OCI-LY7 (cell line): ENCODE measurements at regions not wholly inside any gene's neighbourhood (a gene's known extent, or its start where the extent isn't known, plus 50 kb on each side); places are given as distances from the start of the nearest gene placed in this dataset.

Experiments used
- CTCF ChIP-seq: fragments of 200-600 bp; sonication (generic); conservative IDR thresholded peaks from 2 replicates; pipeline ENCODE4 v1.5.1; 2014; ENCODE audit warnings: mild to moderate bottlenecking, antibody characterized with exemption, low read length, moderate library complexity, mixed read lengths
- EZH2phosphoT487 ChIP-seq: fragments of 200-600 bp; sonication (generic); IDR thresholded peaks from 2 replicates; pipeline ENCODE4 v1.6.1; 2018; ENCODE audit warnings: low read depth, borderline replicate concordance, mild to moderate bottlenecking, mixed run types, antibody characterized with exemption, low read length, moderate library complexity, mixed read lengths

DNA sequence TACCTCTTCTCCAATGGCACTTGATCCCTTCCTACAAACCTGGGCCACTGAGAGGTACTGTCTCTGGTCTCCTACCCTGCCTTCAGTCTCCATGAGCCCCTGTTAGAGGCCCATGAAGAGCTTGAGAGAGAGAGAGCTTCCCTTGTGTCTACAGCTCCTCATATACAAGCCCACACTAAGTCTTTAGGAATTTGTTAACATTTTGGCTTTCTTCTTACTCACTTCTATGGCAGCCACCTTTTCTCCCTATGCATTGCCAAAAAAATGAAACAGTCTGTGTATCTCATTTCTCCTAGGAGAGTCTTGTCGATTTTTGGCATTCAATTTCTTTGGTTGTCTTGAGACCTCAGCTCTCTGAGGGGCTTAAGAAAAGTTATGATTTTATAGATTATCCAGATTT, 90.9 kb upstream of the LNX1 start:
- TF ChIP-seq CTCF (no peak), EZH2phosphoT487 (no peak)
